B cell (primary cell): ENCODE measurements at regions not wholly inside any gene's neighbourhood (a gene's known extent, or its start where the extent isn't known, plus 50 kb on each side); places are given as distances from the start of the nearest gene placed in this dataset.

Source experiments
- ATAC-seq: fragments of 200-7000 bp; cut with Tn5 transposase; one replicate; pipeline ENCODE4 v1.10.0; 2021; ENCODE audit warnings: low read depth, mild to moderate bottlenecking, moderate number of reproducible peaks, moderate library complexity
- CTCF ChIA-PET: fragments of 350-600 bp; sonication (Branson Sonifier 250); formaldehyde crosslinking; loops from one replicate; lab custom pipeline; 2021; ENCODE audit warnings: antibody characterized with exemption, inconsistent platforms; lab: Charles Lee
- POLR2A ChIA-PET: fragments of 350-600 bp; sonication (Branson Sonifier 250); formaldehyde crosslinking; loops from one replicate; lab custom pipeline; 2021; ENCODE audit warnings: antibody characterized with exemption; lab: Charles Lee
- DNase-seq: peaks from one replicate; pipeline ENCODE4 v3.0.0; 2013
- H2AFZ ChIP-seq: 2 replicates; pipeline ENCODE4 v1.6.1; 2012; ENCODE audit warnings: mild to moderate bottlenecking, low read depth, low read length; ENCODE audit not compliant: insufficient read depth, poor library complexity, severe bottlenecking
- H3K27ac ChIP-seq, 2 donors: 1 replicate in 1 of 2; 2 replicates in 1 of 2; pipeline ENCODE4 v1.5.1; 2012 to 2013; ENCODE audit warnings: low read length in 2 of 2, mild to moderate bottlenecking in 2 of 2, moderate library complexity in 1 of 2
- H3K27me3 ChIP-seq, 4 experiments: fragments of 200-600 bp in 1 of 4; sonication (generic) in 1 of 4; replicated peaks in 1 of 4; 1 replicate in 2 of 4; 2 replicates in 2 of 4; pipeline versions ENCODE4 v1.6.1 to v1.7.0; 2013 to 2016; ENCODE audit warnings: low read length in 3 of 4, mild to moderate bottlenecking in 2 of 4, mixed read lengths in 1 of 4, moderate library complexity in 1 of 4; ENCODE audit not compliant: insufficient read depth in 4 of 4, control insufficient read depth in 3 of 4; ENCODE audit errors: control extremely low read depth in 1 of 4
- H3K36me3 ChIP-seq, 2 experiments: replicated peaks in 1 of 2; 1 replicate in 1 of 2; 2 replicates in 1 of 2; pipeline versions ENCODE4 v1.6.1 to v1.7.1; 2013; ENCODE audit warnings: low read length in 1 of 2; ENCODE audit not compliant: insufficient read depth in 2 of 2, control insufficient read depth in 1 of 2; ENCODE audit errors: control extremely low read depth in 1 of 2, extremely low read depth in 1 of 2
- H3K4me1 ChIP-seq, 2 donors: fragments of 200-600 bp in 1 of 2; sonication (generic) in 1 of 2; 1 replicate in 1 of 2; 2 replicates in 1 of 2; pipeline versions ENCODE4 v1.5.1 to v1.6.1; 2013 to 2017; ENCODE audit warnings: low read length in 2 of 2; ENCODE audit not compliant: control insufficient read depth in 2 of 2, insufficient read depth in 2 of 2
- H3K4me2 ChIP-seq: replicated peaks from 2 replicates; pipeline ENCODE3; 2012; ENCODE audit warnings: mild to moderate bottlenecking, low read depth, low read length; ENCODE audit not compliant: poor library complexity, severe bottlenecking
- H3K4me3 ChIP-seq, 5 experiments: fragments of 200-600 bp in 1 of 5; sonication (generic) in 1 of 5; 1 replicate in 3 of 5; 2 replicates in 2 of 5; pipeline versions ENCODE4 v1.5.1 to v1.7.0; 2011 to 2016; ENCODE audit warnings: low read length in 4 of 5, mild to moderate bottlenecking in 4 of 5, low read depth in 2 of 5, control low read depth in 1 of 5, moderate library complexity in 1 of 5; ENCODE audit not compliant: insufficient read depth in 1 of 5; ENCODE audit errors: control extremely low read depth in 1 of 5, extremely low read depth in 1 of 5
- H3K79me2 ChIP-seq: fragments of 200-600 bp; sonication (generic); one replicate; pipeline ENCODE4 v1.6.0; 2016; ENCODE audit warnings: low read length; ENCODE audit not compliant: control insufficient read depth, insufficient read depth
- H3K9ac ChIP-seq: fragments of 200-600 bp; sonication (generic); 2 replicates; pipeline ENCODE4 v1.6.1; 2017; ENCODE audit warnings: mild to moderate bottlenecking, low read length, moderate library complexity
- H3K9me3 ChIP-seq, 3 donors: one replicate each; pipeline versions ENCODE4 v1.6.1 to v1.7.1; 2013; ENCODE audit warnings: low read length in 2 of 3; ENCODE audit not compliant: control insufficient read depth in 2 of 3, insufficient read depth in 1 of 3; ENCODE audit errors: control extremely low read depth in 1 of 3
- H4K20me1 ChIP-seq: 2 replicates; pipeline ENCODE4 v1.6.0; 2012; ENCODE audit warnings: mild to moderate bottlenecking, low read length; ENCODE audit not compliant: insufficient read depth, control insufficient read depth, poor library complexity, severe bottlenecking
- H3K27ac Mint-ChIP-seq: one replicate; pipeline ENCODE4 v1.8.0; 2021; ENCODE audit warnings: mixed read lengths
- H3K27me3 Mint-ChIP-seq: one replicate; pipeline ENCODE4 v1.8.0; 2021; ENCODE audit warnings: mixed read lengths
- H3K4me1 Mint-ChIP-seq: one replicate; pipeline ENCODE4 v1.8.0; 2021; ENCODE audit warnings: mixed read lengths
- H3K4me3 Mint-ChIP-seq: one replicate; pipeline ENCODE4 v1.8.0; 2021; ENCODE audit warnings: mixed read lengths
- H3K9me3 Mint-ChIP-seq: one replicate; pipeline ENCODE4 v1.8.0; 2022; ENCODE audit warnings: mixed read lengths; ENCODE audit not compliant: insufficient read depth
- EZH2 ChIP-seq: IDR thresholded peaks from 2 replicates; pipeline ENCODE4 v1.6.1; 2012; ENCODE audit warnings: borderline replicate concordance, low read depth, mild to moderate bottlenecking, moderate library complexity, low read length; ENCODE audit not compliant: insufficient read depth, poor library complexity, severe bottlenecking
- WGBS: methylation state at CpG from one replicate; pipeline ENCODE4 v1.1.5; 2013; ENCODE audit warnings: missing lambda C conversion rate; ENCODE audit not compliant: insufficient coverage; 5-methylcytosine and 5-hydroxymethylcytosine counted together
- intact Hi-C: fragments of 100-400 bp; cut with micrococcal nuclease; formaldehyde crosslinking; loops from one replicate; pipeline ENCODE4 v1.10.0; 2022
- TF ChIP-seq, protein P1 (sequence below): fragments of 200-600 bp; IDR thresholded peaks from one replicate; pipeline ENCODE4 v1.8.0; 2022; ENCODE audit warnings: antibody characterized with exemption, mild to moderate bottlenecking

- WGBS, result 91% methylated on average over 3 of the region's 3 CpGs
- no peak overlapping the region for H2AFZ ChIP-seq
- intact Hi-C loops, result no loop called here
These were observed 408.6 kb downstream of the ADAM29 start for GRCh38 chr4:175326796-175327195.

DNA sequence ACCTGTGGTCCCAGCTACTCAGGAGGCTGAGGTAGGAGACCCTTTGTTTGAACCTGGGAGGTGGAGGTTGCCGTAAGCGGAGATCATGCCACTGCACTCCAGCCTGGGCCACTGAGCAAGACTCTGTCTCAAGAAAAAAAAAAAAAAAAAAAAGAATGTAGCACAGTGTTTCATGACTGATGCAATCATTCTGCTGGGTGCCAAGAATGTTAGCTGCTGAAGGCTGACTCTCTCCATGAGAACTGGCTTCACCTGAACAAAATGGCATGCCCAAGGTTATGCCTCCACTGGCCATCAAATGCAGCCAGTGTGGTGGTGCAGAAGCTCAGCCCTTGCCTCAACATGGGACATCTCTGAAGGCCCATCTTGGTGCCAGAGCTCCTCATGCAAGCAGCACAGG is 412.1 kb downstream of the ADAM29 start:
- H2AFZ ChIP-seq, result no peak overlapping the region
- ChIA-PET CTCF (no interaction called here), POLR2A (no interaction called here)
- H3K4me1 ChIP-seq, result no peaks in the 10 kb centered on the region
- H3K79me2 ChIP-seq, result no peaks in the 10 kb centered on the region
- H3K27ac Mint-ChIP-seq, result no peak overlapping the region
- H3K9ac ChIP-seq, result no peak overlapping the region
- H3K27me3 Mint-ChIP-seq, result no peaks in the 10 kb centered on the region
- no peaks in the 10 kb centered on the region for H3K36me3 ChIP-seq
- no peak overlapping the region for H3K4me2 ChIP-seq
- H3K27me3 ChIP-seq, result no peaks in the 10 kb centered on the region
- H3K4me1 Mint-ChIP-seq, result no peaks in the 10 kb centered on the region
- H3K9me3 Mint-ChIP-seq, result no peaks in the 10 kb centered on the region
- WGBS, result 100% methylated on average over 2 of the region's 2 CpGs
- no peak overlapping the region for H3K27ac ChIP-seq
- no peak for ATAC-seq
- DNase-seq, result no peak
- H3K4me3 ChIP-seq, result no peak overlapping the region
- no peaks in the 10 kb centered on the region for H3K9me3 ChIP-seq
- TF ChIP-seq, protein P1, sequence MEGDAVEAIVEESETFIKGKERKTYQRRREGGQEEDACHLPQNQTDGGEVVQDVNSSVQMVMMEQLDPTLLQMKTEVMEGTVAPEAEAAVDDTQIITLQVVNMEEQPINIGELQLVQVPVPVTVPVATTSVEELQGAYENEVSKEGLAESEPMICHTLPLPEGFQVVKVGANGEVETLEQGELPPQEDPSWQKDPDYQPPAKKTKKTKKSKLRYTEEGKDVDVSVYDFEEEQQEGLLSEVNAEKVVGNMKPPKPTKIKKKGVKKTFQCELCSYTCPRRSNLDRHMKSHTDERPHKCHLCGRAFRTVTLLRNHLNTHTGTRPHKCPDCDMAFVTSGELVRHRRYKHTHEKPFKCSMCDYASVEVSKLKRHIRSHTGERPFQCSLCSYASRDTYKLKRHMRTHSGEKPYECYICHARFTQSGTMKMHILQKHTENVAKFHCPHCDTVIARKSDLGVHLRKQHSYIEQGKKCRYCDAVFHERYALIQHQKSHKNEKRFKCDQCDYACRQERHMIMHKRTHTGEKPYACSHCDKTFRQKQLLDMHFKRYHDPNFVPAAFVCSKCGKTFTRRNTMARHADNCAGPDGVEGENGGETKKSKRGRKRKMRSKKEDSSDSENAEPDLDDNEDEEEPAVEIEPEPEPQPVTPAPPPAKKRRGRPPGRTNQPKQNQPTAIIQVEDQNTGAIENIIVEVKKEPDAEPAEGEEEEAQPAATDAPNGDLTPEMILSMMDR, result no peak
- no peak for TF ChIP-seq EZH2
- no peak overlapping the region for H3K4me3 Mint-ChIP-seq
- H4K20me1 ChIP-seq, result no peaks in the 10 kb centered on the region
- intact Hi-C loops, result no loop called here

More at GRCh38 chr4:175326796-175327195, 408.6 kb downstream of the ADAM29 start:
- no peaks in the 10 kb centered on the region for H3K4me1 ChIP-seq
- H3K36me3 ChIP-seq, result no peaks in the 10 kb centered on the region
- H3K79me2 ChIP-seq, result no peaks in the 10 kb centered on the region
- no peak overlapping the region for H3K27ac Mint-ChIP-seq
- H3K9ac ChIP-seq, result no peak overlapping the region
- no peaks in the 10 kb centered on the region for H3K4me1 Mint-ChIP-seq
- no peaks in the 10 kb centered on the region for H3K27me3 Mint-ChIP-seq
- no peak overlapping the region for H3K4me2 ChIP-seq
- POLR2A ChIA-PET, result no interaction called here
- CTCF ChIA-PET, result no interaction called here
- DNase-seq (no peak), ATAC-seq (no peak)
- H3K9me3 ChIP-seq, result no peaks in the 10 kb centered on the region
- no peaks in the 10 kb centered on the region for H3K27me3 ChIP-seq
- no peak for TF ChIP-seq EZH2
- TF ChIP-seq, protein P1, result no peak
- no peaks in the 10 kb centered on the region for H4K20me1 ChIP-seq
- no peaks in the 10 kb centered on the region for H3K9me3 Mint-ChIP-seq
- H3K4me3 ChIP-seq, result no peak overlapping the region
- H3K4me3 Mint-ChIP-seq, result no peak overlapping the region
- H3K27ac ChIP-seq, result no peak overlapping the region
